C4-2B (cell line): ENCODE measurements at regions not wholly inside any gene's neighbourhood (a gene's known extent, or its start where the extent isn't known, plus 50 kb on each side); places are given as distances from the start of the nearest gene placed in this dataset.

ENCODE experiments used
- CTCF ChIP-seq: fragments of 450-650 bp; conservative IDR thresholded peaks from 2 replicates; pipeline ENCODE4 v1.5.1; 2017; ENCODE audit warnings: mild to moderate bottlenecking
- ZFX ChIP-seq: fragments of 450-650 bp; IDR thresholded peaks from 2 replicates; pipeline ENCODE4 v1.6.1; 2017

- TF ChIP-seq CTCF, result no peak
- TF ChIP-seq ZFX, result no peak
Measured at GRCh38 chr11:29075726-29076125, 941.1 kb downstream of the KCNA4 start.
